ENCODE measurements at regions not wholly inside any gene's neighbourhood (a gene's known extent, or its start where the extent isn't known, plus 50 kb on each side); places are given as distances from the start of the nearest gene placed in this dataset.

DNA sequence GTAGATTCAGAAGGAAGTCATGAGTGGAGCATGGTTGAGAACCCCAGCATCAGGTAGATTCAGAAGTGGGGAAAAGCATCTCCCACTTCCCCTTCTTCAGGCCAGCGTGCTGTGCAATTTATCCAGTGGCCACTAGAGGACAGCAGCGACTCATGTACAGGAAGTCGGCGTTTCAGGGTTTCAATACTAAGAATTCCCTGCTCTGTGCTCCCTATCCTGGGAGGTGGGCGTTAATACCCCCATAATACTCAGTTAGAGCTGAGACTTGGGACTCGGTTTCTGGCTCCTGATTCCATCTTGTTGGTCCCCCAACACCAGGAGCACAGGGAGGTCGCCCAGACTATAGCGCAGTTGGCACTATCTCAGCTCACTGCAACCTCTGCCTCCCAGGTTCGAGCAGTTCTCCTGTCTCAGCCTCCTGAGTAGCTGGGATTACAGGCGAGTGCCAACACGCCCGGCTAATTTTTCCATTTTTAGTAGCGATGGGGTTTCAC is 75.3 kb upstream of the AMZ2 start:
- H3K36me3 ChIP-seq, result no peaks in the 10 kb centered on the region
- no peak overlapping the region for H3K4me3 ChIP-seq
- no peaks in the 10 kb centered on the region for H3K27me3 ChIP-seq
- no peaks in the 10 kb centered on the region for H3K9me3 ChIP-seq
- no peak for DNase-seq

DNA sequence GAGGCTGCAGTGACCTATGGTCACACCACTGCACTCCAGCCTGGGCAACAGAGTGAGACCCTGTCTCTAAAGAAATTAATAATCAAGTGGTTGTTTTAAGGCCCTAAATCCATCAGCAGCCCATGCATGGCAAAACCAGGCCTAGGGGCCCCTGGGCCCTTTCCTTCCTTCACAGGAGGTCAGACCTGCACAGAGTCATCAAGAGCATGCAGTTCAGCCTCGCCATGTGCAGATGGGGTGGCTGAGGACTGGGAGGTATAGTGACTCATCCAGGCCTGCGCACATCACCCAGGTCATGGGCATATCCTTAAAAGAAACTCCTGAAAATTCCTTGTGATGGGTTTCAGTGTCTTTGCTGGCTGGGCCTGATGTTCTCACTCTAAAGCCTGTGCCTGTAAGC is 72.4 kb upstream of the AMZ2 start:
- H3K36me3 ChIP-seq, result 0 out of 2 replicates have a peak, but pooled peaks cover 2% of the 10 kb centered on the region
- no peaks in the 10 kb centered on the region for H3K27me3 ChIP-seq
- no peaks in the 10 kb centered on the region for H3K9me3 ChIP-seq
- no peak for DNase-seq
- H3K4me3 ChIP-seq, result no peak overlapping the region

DNA sequence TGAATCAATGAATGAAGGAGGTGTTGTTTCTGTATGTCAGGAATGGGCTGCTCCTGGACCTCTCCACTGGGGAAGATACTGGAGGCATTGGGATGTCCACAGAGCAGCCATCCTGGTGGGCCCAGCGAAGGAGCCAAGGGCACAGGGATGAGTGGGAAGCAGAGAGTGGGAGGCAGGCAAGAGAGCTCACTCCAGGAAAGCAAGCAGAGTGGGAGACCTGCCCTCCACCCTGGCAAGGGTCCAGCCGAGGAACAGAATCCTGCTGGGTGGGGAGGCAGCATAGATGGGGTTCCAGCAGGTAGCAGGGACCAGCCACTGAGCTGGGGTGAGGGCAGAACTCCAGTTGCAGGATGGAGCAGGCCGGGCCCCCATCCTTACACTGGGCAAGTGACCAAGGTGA is 71.9 kb upstream of the AMZ2 start:
- Histone ChIP-seq H3K27me3 (no peaks in the 10 kb centered on the region), H3K36me3 (0 out of 2 replicates have a peak, but pooled peaks cover 2% of the 10 kb centered on the region), H3K9me3 (no peaks in the 10 kb centered on the region), H3K4me3 (no peak overlapping the region)
- DNase-seq, result no peak

DNA sequence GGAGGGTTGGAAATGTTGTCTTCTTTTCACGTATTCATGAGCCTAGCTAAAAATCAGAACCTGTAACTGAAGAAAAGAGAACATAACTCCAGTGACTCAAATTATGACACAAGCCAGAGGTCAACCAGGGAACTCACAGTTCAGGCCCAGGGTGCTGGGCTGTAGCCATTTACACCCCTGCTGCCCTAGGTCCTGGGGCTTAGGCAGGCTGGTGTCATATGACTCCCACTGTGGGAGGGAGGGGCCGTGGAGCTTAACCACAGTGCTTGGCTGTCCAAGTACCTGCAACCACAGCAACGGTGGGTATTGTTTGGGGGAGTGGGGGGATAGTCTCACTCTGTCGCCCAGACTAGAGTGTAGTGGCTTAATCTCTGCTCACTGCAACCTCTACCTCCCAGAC is 71.1 kb upstream of the AMZ2 start:
- no peak for DNase-seq
- no peak overlapping the region for H3K4me3 ChIP-seq
- H3K9me3 ChIP-seq, result no peaks in the 10 kb centered on the region
- 0 out of 2 replicates have a peak, but pooled peaks cover 2% of the 10 kb centered on the region for H3K36me3 ChIP-seq
- H3K27me3 ChIP-seq, result no peaks in the 10 kb centered on the region

DNA sequence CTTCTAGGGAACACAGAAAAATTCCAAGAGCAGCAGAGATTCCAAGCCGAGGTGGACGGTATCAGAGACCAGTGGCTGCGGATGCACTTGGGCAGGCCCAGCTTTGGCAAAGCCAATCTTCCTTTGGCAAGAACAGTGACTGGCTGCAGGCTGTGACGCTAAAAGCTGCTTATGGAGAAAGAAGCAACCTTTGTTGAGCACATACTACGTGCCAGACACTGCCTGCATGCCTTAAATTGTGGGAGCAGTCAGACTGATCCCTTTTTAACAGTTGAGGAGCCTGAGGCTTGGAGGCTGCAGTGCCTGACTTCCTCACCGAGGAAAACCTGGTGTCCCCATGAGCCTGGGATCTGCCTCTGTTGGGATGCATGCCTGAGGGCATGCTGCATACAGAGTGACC is 69.0 kb upstream of the AMZ2 start:
- DNase-seq, result no peak
- H3K4me3 ChIP-seq, result no peak overlapping the region
- 0 out of 2 replicates have a peak, but pooled peaks cover 2% of the 10 kb centered on the region for H3K36me3 ChIP-seq
- no peaks in the 10 kb centered on the region for H3K27me3 ChIP-seq
- no peaks in the 10 kb centered on the region for H3K9me3 ChIP-seq

DNA sequence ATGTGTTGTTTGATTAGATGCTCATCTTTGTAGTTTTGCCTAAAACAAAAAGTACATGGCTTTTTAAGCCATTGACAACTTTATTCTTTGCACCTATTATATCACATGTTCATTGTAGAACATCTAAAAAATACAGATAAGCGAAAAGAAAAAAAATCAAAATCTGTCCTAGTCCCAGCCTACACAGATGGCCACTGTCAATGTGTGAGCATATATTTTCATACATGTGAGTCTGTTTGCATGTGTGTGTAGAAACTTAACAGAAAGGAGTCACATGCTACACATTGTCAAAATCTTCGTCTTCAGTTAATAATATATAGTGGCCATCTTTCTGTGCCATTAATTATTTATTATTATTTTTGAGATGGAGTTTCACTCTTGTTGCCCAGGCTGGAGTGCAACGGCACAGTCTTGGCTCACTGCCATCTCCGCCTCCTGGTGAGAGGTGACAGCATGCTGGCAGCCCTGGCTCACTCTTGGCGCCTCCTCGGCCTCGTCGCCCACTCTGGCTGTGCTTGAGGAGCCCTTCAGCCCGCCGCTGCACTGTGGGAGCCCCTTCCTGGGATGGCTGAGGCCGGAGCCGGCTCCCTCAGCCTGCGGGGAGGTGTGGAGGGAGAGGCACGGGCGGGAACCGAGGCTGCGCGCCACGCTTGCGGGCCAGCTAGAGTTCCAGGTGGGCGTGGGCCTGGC is 68.5 kb upstream of the AMZ2 start:
- H3K9me3 ChIP-seq, result no peaks in the 10 kb centered on the region
- DNase-seq, result no peak
- no peak overlapping the region for H3K4me3 ChIP-seq
- H3K27me3 ChIP-seq, result no peaks in the 10 kb centered on the region
- 0 out of 2 replicates have a peak, but pooled peaks cover 2% of the 10 kb centered on the region for H3K36me3 ChIP-seq

DNA sequence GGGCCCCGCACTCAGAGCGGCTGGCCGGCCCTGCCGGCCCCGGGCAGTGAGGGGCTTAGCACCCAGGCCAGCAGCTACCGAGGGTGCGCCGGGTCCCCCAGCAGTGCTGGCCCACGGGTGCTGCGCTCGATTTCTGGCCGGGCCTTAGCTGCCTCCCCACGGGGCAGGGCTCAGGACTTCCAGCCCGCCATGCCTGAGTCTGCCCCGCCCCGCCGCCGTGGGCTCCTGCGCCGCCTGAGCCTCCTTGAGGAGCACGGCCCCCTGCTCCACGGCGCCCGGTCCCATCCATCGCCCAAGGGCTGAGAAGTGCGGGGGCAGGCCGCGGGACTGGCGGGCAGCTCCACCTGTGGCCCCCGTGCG is 67.9 kb upstream of the AMZ2 start:
- Histone ChIP-seq H3K4me3 (no peak overlapping the region), H3K9me3 (no peaks in the 10 kb centered on the region), H3K36me3 (0 out of 2 replicates have a peak, but pooled peaks cover 2% of the 10 kb centered on the region), H3K27me3 (no peaks in the 10 kb centered on the region)
- DNase-seq, result no peak

DNA sequence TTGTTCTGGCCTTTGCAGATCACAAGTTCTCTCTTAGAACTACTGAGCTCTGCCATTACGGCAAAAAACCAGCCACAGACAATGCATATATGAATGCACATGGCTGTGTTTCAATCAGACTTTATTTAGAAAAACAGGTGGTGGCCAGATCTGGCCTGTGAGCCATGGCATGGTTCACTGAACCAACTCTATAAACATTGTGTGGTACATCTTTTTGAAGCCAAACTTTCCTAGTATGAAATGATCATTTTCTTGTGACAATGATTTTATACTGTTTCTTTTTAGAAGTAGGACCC is 65.9 kb upstream of the AMZ2 start:
- Histone ChIP-seq H3K27me3 (no peaks in the 10 kb centered on the region), H3K4me3 (no peak overlapping the region), H3K36me3 (0 out of 2 replicates have a peak, but pooled peaks cover 2% of the 10 kb centered on the region), H3K9me3 (no peaks in the 10 kb centered on the region)
- DNase-seq, result no peak

DNA sequence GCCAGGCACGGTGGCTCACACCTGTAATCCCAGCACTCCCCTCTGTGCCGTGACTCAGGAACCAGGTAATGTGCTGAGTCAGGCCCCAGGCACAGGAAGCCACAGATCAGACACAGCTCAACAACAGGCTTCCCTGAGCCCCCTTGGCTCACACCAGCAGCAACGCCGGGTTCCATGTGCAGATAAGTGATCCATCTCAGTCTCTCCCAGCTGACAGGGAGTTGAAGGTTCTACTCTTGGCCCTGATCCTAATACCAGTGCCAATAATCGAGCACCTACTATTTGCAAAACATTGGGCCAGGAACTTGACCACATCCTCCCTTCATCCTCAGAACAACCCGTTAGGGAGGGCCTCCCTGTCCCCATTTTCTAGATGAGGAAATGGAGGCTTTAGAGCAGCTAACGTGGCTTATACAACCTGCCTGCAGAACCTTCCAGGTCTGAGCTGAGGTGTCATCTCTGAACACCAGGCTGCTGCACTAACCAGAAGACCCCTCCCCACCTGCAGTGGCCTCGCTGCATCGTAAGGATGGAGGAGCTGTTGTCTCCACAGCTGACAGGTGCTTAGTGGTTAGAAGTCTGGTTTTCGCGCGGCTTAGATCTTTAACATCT is 64.8 kb upstream of the AMZ2 start:
- no peak for DNase-seq
- no peak overlapping the region for H3K4me3 ChIP-seq
- no peaks in the 10 kb centered on the region for H3K9me3 ChIP-seq
- H3K36me3 ChIP-seq, result 0 out of 2 replicates have a peak, but pooled peaks cover 2% of the 10 kb centered on the region
- peaks cover 2% of the 10 kb centered on the region; the same call in 1 of the 2 replicates for H3K27me3 ChIP-seq

DNA sequence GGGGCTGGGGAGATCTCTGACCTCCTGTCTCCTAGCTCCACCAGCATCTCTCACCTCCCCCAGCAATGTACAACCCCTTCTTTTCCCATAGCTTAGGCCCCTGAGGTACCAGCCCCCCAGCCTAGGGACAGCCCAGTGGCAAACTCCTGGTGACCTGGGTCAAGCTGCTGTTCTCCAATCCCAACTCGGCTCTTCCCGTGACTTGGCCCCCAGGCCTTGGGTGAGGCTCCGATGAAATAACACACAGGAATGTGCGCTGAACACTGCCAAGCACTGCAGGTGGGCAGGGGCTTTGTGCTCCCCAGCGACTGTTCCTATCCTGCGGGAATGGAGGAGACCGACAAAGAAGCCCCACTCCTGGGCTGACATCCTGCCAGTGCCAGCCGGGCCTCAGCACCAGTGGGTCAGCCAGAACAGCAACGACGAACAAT is 63.7 kb upstream of the AMZ2 start:
- Histone ChIP-seq H3K27me3 (peaks cover 2% of the 10 kb centered on the region; the same call in 1 of the 2 replicates), H3K4me3 (no peak overlapping the region), H3K9me3 (no peaks in the 10 kb centered on the region), H3K36me3 (0 out of 2 replicates have a peak, but pooled peaks cover 2% of the 10 kb centered on the region)
- DNase-seq, result no peak

DNA sequence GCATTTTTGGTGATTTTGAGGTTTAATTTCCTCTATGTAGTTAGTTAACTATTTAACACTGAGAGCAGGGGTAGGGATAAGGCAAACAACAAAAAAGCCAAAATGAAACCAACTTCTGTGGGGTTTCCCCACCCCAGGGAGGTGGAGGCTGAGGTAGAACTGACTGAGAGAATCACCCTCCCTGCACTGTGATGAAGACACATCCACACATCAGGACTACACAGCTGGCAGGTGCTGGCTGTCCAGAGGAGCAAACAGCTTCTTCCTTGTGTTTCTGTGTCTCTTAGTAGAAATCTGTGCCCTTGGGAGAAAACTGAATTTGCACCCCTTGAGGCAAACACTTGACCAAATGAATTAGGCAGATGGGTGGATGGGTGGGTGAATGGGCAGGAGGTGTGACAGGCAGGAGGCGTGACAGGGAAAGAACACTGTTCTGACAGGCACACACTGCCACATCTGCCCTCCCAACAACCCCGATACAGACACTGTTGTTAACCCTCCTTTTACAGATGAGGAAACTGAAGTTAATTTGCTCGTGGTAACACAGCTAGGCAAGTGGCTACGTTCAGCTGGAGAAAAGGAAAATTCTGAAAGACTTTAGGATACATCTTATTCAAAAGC is 62.9 kb upstream of the AMZ2 start:
- 0 out of 2 replicates have a peak, but pooled peaks cover 2% of the 10 kb centered on the region for H3K36me3 ChIP-seq

DNA sequence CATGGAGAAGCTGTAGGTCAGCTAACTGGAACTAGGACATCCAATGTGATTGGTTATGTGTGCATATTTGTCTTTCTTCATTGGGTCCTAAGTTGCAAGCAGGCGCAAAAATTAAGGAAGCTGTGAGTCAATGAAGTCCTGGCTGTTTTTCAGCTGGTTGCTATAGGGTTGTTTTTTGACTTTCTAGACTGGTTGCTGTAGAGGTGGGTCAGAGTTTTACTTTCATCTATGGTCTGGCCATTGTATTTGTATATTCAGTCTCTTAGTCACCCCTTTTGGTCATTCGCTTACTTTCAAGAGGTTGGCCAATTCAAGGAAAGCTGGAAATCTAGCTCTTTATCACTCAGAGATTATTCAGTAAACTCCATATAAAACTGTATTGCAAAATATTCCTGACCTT is 62.0 kb upstream of the AMZ2 start:
- no peak overlapping the region for H3K4me3 ChIP-seq
- no peak for DNase-seq
- peaks cover 2% of the 10 kb centered on the region; the same call in 1 of the 2 replicates for H3K27me3 ChIP-seq
- H3K36me3 ChIP-seq, result no peaks in the 10 kb centered on the region
- no peaks in the 10 kb centered on the region for H3K9me3 ChIP-seq

More for the DNA sequence above, 62.9 kb upstream of the AMZ2 start:
- Histone ChIP-seq H3K27me3 (peaks cover 2% of the 10 kb centered on the region; the same call in 1 of the 2 replicates), H3K4me3 (no peak overlapping the region), H3K9me3 (no peaks in the 10 kb centered on the region)
- DNase-seq, result no peak

DNA sequence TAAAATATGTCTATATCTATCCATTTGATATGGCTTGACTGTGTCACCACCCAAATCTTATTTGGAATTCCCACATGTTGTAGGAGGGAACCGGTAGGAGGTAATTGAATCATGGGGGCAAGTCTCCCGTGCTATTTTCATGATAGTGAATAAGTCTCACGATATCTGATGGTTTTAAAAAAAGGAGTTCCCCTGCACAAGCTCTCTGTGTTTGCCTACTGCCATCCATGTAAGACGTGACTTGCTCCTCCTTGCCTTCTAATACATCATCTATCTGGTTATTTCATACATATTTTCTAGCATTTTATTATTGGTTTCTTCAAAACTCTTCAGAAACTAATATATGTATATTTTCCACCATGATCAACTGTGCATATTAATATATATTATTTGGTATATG is 57.3 kb upstream of the AMZ2 start:
- DNase-seq, result no peak
- H3K36me3 ChIP-seq, result no peaks in the 10 kb centered on the region
- peaks cover 6% of the 10 kb centered on the region for H3K27me3 ChIP-seq
- H3K9me3 ChIP-seq, result no peaks in the 10 kb centered on the region
- no peak overlapping the region for H3K4me3 ChIP-seq

DNA sequence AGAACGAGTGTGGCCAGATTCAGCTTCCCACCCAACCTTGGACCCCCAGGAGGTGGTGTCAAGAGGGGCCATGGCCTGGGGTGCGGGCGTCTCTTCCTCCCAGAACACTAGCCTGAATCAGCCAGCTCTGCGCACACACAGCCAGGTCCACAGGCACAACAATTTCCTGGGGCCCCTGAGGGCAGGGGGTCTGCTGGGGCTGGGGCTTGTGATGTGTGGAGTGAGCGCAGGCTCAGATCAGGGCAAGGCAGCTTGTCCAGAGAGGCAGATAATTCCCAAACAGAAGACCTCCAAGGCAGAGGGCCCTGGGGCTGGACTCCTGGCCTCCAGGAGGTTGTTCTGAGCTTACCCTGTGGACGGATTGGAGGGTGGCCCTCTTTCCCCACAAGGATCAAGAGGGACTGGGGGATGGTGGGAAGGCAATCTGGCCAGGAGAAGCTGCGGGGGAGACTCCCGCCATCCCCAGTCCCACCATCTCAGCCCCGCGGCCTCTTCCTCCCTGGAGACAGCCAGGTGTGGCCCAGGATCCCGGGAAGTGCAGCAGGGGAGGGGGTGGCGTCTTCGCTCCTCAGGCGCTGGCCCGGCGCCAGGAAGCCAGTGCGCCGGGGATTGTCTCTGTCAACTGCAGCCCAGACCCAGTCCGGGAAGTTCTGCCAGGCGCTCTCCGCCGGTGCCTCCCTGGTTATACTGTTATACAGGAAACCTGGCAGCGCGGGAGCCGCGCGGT is 52.0 kb upstream of the AMZ2 start:
- H3K27me3 ChIP-seq, result peaks cover 42% of the 10 kb centered on the region
- H3K4me3 ChIP-seq, result no peak overlapping the region
- no peaks in the 10 kb centered on the region for H3K36me3 ChIP-seq
- H3K9me3 ChIP-seq, result no peaks in the 10 kb centered on the region
- DNase-seq, result no peak

DNA sequence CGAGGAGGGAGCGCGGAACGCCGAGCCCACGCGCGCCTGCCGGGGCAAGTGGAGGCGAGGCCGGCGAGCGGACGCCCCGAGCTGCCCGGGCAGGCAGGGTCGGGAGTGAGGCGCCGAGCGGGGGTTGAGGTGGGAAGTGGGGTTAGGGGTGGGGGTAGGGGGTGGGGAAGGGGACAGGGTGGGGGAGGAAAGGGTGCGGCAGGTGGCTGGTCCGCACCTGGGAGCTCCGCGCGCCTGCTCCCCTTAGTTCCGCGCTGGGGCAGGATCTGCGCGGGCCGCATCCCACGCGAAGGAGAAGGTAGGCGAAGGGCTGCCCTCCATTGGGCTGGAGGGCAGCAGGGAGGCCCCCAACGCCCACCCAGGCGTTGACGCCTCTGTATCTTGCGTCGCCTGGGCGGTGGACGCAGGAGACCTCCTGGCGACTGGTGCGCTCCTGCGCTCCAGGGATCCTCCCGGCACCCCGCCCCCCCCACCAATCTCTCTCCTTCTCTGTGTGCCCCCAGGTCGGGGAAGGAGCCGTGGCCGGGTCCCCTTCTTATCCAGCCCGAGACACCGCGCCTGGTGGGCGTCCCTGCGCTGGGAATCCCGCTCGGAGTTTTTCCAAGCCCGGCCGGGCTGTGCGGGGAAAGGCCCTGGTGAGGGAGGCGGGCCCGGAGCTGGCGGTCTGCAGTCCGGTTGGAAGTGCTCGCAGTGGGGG is 51.3 kb upstream of the AMZ2 start:
- Histone ChIP-seq H3K36me3 (no peaks in the 10 kb centered on the region), H3K27me3 (peaks cover 42% of the 10 kb centered on the region), H3K4me3 (no peak overlapping the region), H3K9me3 (no peaks in the 10 kb centered on the region)
- no peak for DNase-seq

DNA sequence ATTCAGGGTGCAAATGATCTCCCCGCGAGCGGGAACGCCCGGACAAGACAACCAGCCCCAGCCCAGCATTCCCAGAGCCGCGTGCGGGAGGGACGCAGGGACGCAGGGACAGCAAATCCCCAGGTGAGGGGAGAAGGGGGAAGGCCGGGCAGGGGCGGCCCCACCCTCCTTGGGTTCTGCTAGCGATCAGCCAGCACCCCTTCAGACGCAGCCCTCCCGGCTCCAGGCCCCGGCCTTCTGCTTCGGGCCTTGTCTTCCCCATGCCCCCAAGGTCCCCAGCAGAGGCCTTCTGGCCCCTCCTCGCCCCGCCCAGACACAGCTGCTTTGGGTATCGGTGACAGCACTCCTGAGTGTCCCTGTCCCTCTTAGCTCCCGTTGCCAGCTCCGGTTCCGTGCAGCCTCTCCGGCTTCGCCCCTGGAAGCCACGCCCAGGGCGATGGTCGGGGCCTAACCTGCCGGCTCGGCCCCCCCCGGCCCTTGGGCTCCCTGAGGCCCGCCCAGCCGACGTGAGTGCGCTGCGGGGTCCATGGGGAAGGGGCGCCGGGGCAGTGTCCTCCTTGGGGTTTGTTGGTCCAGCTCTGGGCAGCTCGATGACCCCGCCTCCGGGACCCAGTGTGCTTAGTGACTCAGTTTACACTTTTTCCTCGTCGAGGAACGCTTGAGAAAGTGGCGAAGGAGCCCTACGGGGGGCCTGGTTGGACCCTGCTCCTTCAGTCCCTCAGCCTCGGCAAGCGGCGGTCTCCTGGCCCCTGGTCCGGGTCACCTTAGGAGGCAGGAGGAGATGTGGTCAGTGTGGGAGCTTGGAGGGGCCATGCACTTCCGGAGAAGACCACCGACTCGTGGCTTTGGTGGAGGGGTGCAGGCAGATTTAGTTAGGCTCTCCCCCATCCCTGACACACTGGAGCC is 50.5 kb upstream of the AMZ2 start:
- no peak overlapping the region for H3K4me3 ChIP-seq
- DNase-seq, result no peak
- no peaks in the 10 kb centered on the region for H3K36me3 ChIP-seq
- H3K27me3 ChIP-seq, result peaks cover 42% of the 10 kb centered on the region
- no peaks in the 10 kb centered on the region for H3K9me3 ChIP-seq

All from MG63 (cell line).